ENCODE measurements at regions not wholly inside any gene's neighbourhood (a gene's known extent, or its start where the extent isn't known, plus 50 kb on each side); places are given as distances from the start of the nearest gene placed in this dataset.
A peak's percentile ranks its signal among the peaks of the same experiment; 100 is the strongest.
"Not testable (repeated sequence)": the region's sequence is repeated elsewhere in the genome, so short reads cannot be mapped to it uniquely, and the experiment has no call there.

- DNase-seq, result no peak
Observed at GRCh38 chr4:85106805-85107336, 140.4 kb upstream of the WDFY3 start.

- DNase-seq, result no peak
Observed at GRCh38 chr4:85107553-85107952, 141.1 kb upstream of the WDFY3 start.

GRCh38 chr4:85113706-85114105 is 147.2 kb upstream of the WDFY3 start:
- no peak for DNase-seq

- no peak for DNase-seq
Observed at GRCh38 chr4:85114526-85114925, 148.0 kb upstream of the WDFY3 start.

- DNase-seq, result no peak
Observed at GRCh38 chr4:85116008-85116407, 149.5 kb upstream of the WDFY3 start.

GRCh38 chr4:85125688-85126087 is 159.2 kb upstream of the WDFY3 start:
- no peak for DNase-seq

- DNase-seq, result no peak
Observed at GRCh38 chr4:85126991-85127591, 160.6 kb upstream of the WDFY3 start.

GRCh38 chr4:85127653-85128052 is 161.2 kb upstream of the WDFY3 start:
- no peak for DNase-seq

GRCh38 chr4:85128246-85129204 is 162.0 kb upstream of the WDFY3 start:
- DNase-seq, result no peak

- DNase-seq, result not testable (repeated sequence)
Observed at GRCh38 chr4:85129354-85130125, 163.1 kb upstream of the WDFY3 start.

GRCh38 chr4:85132117-85132516 is 165.6 kb upstream of the WDFY3 start:
- no peak for DNase-seq

- DNase-seq, result no peak
Observed at GRCh38 chr4:85132570-85132969, 166.1 kb upstream of the WDFY3 start.

- DNase-seq, result not testable (repeated sequence)
Observed at GRCh38 chr4:85139749-85140148, 173.3 kb upstream of the WDFY3 start.

GRCh38 chr4:85142451-85142850 is 176.0 kb upstream of the WDFY3 start:
- DNase-seq, result no peak

- DNase-seq, result peak; percentile 48 to 53
Observed at GRCh38 chr4:85147481-85148076, 181.1 kb upstream of the WDFY3 start.

- no peak for DNase-seq
Observed at GRCh38 chr4:85149676-85150075, 183.2 kb upstream of the WDFY3 start.

GRCh38 chr4:85151371-85151770 is 184.9 kb upstream of the WDFY3 start:
- DNase-seq, result no peak

GRCh38 chr4:85151786-85152185 is 185.3 kb upstream of the WDFY3 start:
- no peak for DNase-seq

GRCh38 chr4:85152480-85152879 is 186.0 kb upstream of the WDFY3 start:
- no peak for DNase-seq

- DNase-seq, result no peak
Observed at GRCh38 chr4:85153221-85153620, 186.7 kb upstream of the WDFY3 start.

- DNase-seq, result no peak
Observed at GRCh38 chr4:85154591-85154990, 188.1 kb upstream of the WDFY3 start.

- no peak for DNase-seq
Observed at GRCh38 chr4:85165808-85166207, 199.3 kb upstream of the WDFY3 start.

GRCh38 chr4:85166318-85166717 is 199.8 kb upstream of the WDFY3 start:
- no peak for DNase-seq

All from AML-193 (cell line).